CD14-positive monocyte (primary cell): ENCODE measurements at regions not wholly inside any gene's neighbourhood (a gene's known extent, or its start where the extent isn't known, plus 50 kb on each side); places are given as distances from the start of the nearest gene placed in this dataset.
A peak's percentile ranks its signal among the peaks of the same experiment; 100 is the strongest.

Experiments
- DNase-seq, 3 donors: peaks; one replicate each; pipeline ENCODE4 v3.0.0-alpha.2; 2011 to 2022
- H2AFZ ChIP-seq: 2 replicates; pipeline ENCODE4 v1.6.0; 2012; ENCODE audit warnings: mild to moderate bottlenecking, low read depth, low read length, inconsistent platforms; ENCODE audit not compliant: insufficient read depth, poor library complexity, severe bottlenecking
- H3K27ac ChIP-seq, 2 donors: 1 replicate in 1 of 2; 2 replicates in 1 of 2; pipeline ENCODE4 v1.5.1; 2012 to 2013; ENCODE audit warnings: low read length in 2 of 2, control low read depth in 1 of 2, inconsistent platforms in 1 of 2, low read depth in 1 of 2, mild to moderate bottlenecking in 1 of 2
- H3K27me3 ChIP-seq, 2 donors: one replicate each; pipeline versions ENCODE4 v1.6.0 to v1.6.1; 2011 to 2013; ENCODE audit warnings: low read length in 2 of 2; ENCODE audit not compliant: control insufficient read depth in 2 of 2, insufficient read depth in 2 of 2
- H3K36me3 ChIP-seq, 2 donors: replicated peaks in 1 of 2; 1 replicate in 1 of 2; 2 replicates in 1 of 2; pipeline versions ENCODE4 v1.5.1 to v1.6.1; 2012 to 2013; ENCODE audit warnings: low read length in 2 of 2, control low read depth in 1 of 2, inconsistent platforms in 1 of 2, mild to moderate bottlenecking in 1 of 2; ENCODE audit not compliant: insufficient read depth in 2 of 2, control insufficient read depth in 1 of 2
- H3K4me1 ChIP-seq, 2 donors: 1 replicate in 1 of 2; 2 replicates in 1 of 2; pipeline versions ENCODE4 v1.5.1 to v1.6.1; 2012 to 2013; ENCODE audit warnings: low read length in 2 of 2, control low read depth in 1 of 2, inconsistent platforms in 1 of 2, mild to moderate bottlenecking in 1 of 2, moderate library complexity in 1 of 2; ENCODE audit not compliant: insufficient read depth in 2 of 2, control insufficient read depth in 1 of 2
- H3K4me2 ChIP-seq: replicated peaks from 2 replicates; pipeline ENCODE3; 2012; ENCODE audit warnings: low read length, moderate library complexity, mild to moderate bottlenecking; ENCODE audit not compliant: poor library complexity, severe bottlenecking; ENCODE audit errors: extremely low read depth
- H3K4me3 ChIP-seq, 3 experiments: fragments of 200-600 bp in 1 of 3; sonication (generic) in 1 of 3; replicated peaks in 1 of 3; 1 replicate in 2 of 3; 2 replicates in 1 of 3; pipeline ENCODE4 v1.5.1; 2011 to 2013; ENCODE audit warnings: low read length in 3 of 3, mild to moderate bottlenecking in 3 of 3, control low read depth in 2 of 3, low read depth in 2 of 3, inconsistent platforms in 1 of 3, moderate library complexity in 1 of 3
- H3K79me2 ChIP-seq: 2 replicates; pipeline ENCODE4 v1.6.0; 2012; ENCODE audit warnings: mild to moderate bottlenecking, control low read depth, inconsistent platforms, low read length, moderate library complexity; ENCODE audit not compliant: insufficient read depth
- H3K9ac ChIP-seq: 2 replicates; pipeline ENCODE4 v1.6.0; 2017; ENCODE audit warnings: low read length, mild to moderate bottlenecking; ENCODE audit not compliant: insufficient read depth, poor library complexity, severe bottlenecking
- H3K9me3 ChIP-seq, 2 donors: replicated peaks in 1 of 2; 1 replicate in 1 of 2; 2 replicates in 1 of 2; pipeline versions ENCODE4 v1.5.1 to v1.6.1; 2012 to 2013; ENCODE audit warnings: low read length in 2 of 2, control low read depth in 1 of 2; ENCODE audit not compliant: control insufficient read depth in 1 of 2, insufficient read depth in 1 of 2
- H4K20me1 ChIP-seq: 2 replicates; pipeline ENCODE4 v1.6.0; 2012; ENCODE audit warnings: mild to moderate bottlenecking, low read length, control low read depth, moderate library complexity; ENCODE audit not compliant: insufficient read depth
- H3K27ac Mint-ChIP-seq, 7 donors: one replicate each; pipeline ENCODE4 v1.8.0; 2020; ENCODE audit warnings: mild to moderate bottlenecking in 7 of 7, mixed read lengths in 7 of 7, moderate library complexity in 6 of 7, inconsistent platforms in 2 of 7
- H3K27me3 Mint-ChIP-seq, 3 donors: one replicate each; pipeline ENCODE4 v1.8.0; 2021 to 2022; ENCODE audit warnings: low read depth in 3 of 3, mild to moderate bottlenecking in 3 of 3, mixed read lengths in 3 of 3, moderate library complexity in 3 of 3, inconsistent platforms in 1 of 3
- H3K36me3 Mint-ChIP-seq, 2 donors: one replicate each; pipeline ENCODE4 v1.8.0; 2020; ENCODE audit warnings: mixed read lengths in 2 of 2, inconsistent platforms in 1 of 2, mild to moderate bottlenecking in 1 of 2
- H3K4me1 Mint-ChIP-seq: one replicate; pipeline ENCODE4 v1.8.0; 2020; ENCODE audit warnings: mild to moderate bottlenecking, mixed read lengths
- H3K4me3 Mint-ChIP-seq, 2 donors: one replicate each; pipeline ENCODE4 v1.8.0; 2020; ENCODE audit warnings: mild to moderate bottlenecking in 2 of 2, mixed read lengths in 2 of 2, moderate library complexity in 1 of 2
- H3K9me3 Mint-ChIP-seq, 7 donors: one replicate each; pipeline ENCODE4 v1.8.0; 2020 to 2022; ENCODE audit warnings: mixed read lengths in 7 of 7, mild to moderate bottlenecking in 6 of 7, moderate library complexity in 6 of 7, inconsistent platforms in 2 of 7
- WGBS: methylation state at CpG from one replicate; pipeline ENCODE4 v1.1.5; 2013; ENCODE audit warnings: missing lambda C conversion rate; ENCODE audit not compliant: insufficient coverage; 5-methylcytosine and 5-hydroxymethylcytosine counted together
- intact Hi-C, 2 donors: fragments of 100-400 bp; cut with micrococcal nuclease; formaldehyde crosslinking; loops; one replicate each; pipeline versions ENCODE4 v1.15.0 to v1.15.1; 2023
- TF ChIP-seq, protein P1 (sequence below): fragments of 200-600 bp; IDR thresholded peaks from one replicate; pipeline ENCODE4 v1.8.0; 2022; ENCODE audit warnings: antibody characterized with exemption, mild to moderate bottlenecking

DNA sequence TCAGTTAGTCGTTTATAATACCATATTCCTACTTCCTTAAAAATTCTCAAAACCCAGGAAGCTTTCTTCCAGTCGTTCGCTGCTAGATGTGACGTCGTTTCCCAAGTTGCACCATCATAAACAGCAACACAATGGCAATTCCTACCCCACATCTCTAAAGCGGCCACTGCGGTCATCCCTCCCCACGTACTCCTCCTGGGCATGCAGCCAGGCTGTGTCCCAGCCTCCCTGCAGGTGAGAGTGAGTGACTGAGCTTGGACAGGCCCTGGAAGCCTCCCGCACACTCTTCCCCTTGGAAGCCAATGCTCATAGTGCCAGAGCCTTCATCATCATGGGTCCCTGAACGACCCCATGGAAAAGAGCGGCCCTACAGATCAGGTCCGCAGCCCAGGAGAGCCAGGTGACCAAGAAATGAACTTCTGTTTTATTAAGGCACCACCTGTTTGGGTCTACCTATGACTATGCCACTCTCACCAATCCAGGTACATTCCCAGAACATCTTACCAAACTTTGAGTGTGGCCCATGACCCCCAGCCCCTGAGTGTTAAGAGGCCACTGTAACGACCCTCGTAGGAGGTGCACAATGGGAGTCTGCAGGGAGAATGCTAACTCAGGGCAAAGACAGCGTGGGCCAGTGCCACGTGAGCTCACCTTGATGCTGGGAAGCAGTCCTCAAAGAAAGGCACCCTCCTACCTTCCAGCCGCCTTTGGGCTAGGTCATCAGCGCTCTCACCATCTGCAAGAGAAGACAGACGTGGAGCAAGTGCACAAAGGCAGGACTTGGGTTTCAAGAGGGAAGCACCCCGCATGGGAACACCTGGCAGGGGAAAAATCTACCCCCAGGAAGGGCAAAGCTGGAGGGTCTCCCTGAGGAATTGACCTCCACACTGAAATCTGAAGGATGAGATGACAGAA lies 74.7 kb upstream of the RAB6C start:
- Mint-ChIP-seq H3K4me3 (peak overlapping the region in 1 of 2 donors; percentile 10), H3K9me3 (peaks cover 0 to 1% (median 0%) of the 10 kb centered on the region in 7 donors), H3K27me3 (peaks cover 2 to 5% (median 5%) of the 10 kb centered on the region in 3 donors), H3K36me3 (no peaks in the 10 kb centered on the region), H3K4me1 (no peaks in the 10 kb centered on the region), H3K27ac (no peak overlapping the region)
- 76% methylated on average over 17 of the region's 20 CpGs for WGBS
- no peaks in the 10 kb centered on the region for H3K79me2 ChIP-seq
- no peaks in the 10 kb centered on the region for H3K27me3 ChIP-seq
- no peak overlapping the region for H3K9ac ChIP-seq
- H3K27ac ChIP-seq, result no peak overlapping the region
- H2AFZ ChIP-seq, result no peak overlapping the region
- H3K4me2 ChIP-seq, result no peak overlapping the region
- no peak overlapping the region for H3K4me3 ChIP-seq
- DNase-seq, result no peak
- no peaks in the 10 kb centered on the region for H3K9me3 ChIP-seq
- intact Hi-C loops, result no loop called here
- H3K4me1 ChIP-seq, result no peaks in the 10 kb centered on the region
- TF ChIP-seq, protein P1, sequence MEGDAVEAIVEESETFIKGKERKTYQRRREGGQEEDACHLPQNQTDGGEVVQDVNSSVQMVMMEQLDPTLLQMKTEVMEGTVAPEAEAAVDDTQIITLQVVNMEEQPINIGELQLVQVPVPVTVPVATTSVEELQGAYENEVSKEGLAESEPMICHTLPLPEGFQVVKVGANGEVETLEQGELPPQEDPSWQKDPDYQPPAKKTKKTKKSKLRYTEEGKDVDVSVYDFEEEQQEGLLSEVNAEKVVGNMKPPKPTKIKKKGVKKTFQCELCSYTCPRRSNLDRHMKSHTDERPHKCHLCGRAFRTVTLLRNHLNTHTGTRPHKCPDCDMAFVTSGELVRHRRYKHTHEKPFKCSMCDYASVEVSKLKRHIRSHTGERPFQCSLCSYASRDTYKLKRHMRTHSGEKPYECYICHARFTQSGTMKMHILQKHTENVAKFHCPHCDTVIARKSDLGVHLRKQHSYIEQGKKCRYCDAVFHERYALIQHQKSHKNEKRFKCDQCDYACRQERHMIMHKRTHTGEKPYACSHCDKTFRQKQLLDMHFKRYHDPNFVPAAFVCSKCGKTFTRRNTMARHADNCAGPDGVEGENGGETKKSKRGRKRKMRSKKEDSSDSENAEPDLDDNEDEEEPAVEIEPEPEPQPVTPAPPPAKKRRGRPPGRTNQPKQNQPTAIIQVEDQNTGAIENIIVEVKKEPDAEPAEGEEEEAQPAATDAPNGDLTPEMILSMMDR, result no peak
- H4K20me1 ChIP-seq, result no peaks in the 10 kb centered on the region
- no peaks in the 10 kb centered on the region for H3K36me3 ChIP-seq

DNA sequence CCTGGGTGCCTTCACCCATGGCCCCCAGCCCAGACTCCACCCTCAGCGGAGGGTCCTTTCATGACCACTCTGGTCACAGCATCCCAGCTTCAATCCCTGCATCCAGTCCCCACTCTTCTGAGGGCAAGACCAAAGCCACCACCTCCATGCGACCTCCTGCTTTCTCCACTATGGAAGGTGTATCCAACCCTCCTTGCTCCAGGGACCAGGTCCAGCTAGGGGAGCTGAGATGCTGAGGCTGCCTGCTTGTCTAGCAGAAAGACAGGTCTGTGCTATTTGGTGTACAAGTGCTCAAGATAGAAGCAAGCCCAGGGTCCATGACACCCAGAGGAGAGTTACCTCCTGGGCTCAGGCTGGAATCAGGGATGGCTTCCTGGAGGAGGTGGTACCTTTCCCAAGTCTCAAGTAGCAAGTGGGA lies 73.8 kb upstream of the RAB6C start:
- no peaks in the 10 kb centered on the region for H3K4me1 ChIP-seq
- Mint-ChIP-seq H3K27me3 (peaks cover 2 to 5% (median 2%) of the 10 kb centered on the region in 3 donors), H3K36me3 (no peaks in the 10 kb centered on the region), H3K9me3 (peaks cover 0 to 1% (median 0%) of the 10 kb centered on the region in 7 donors), H3K4me3 (no peak overlapping the region), H3K27ac (no peak overlapping the region), H3K4me1 (no peaks in the 10 kb centered on the region)
- no peak overlapping the region for H3K27ac ChIP-seq
- no peaks in the 10 kb centered on the region for H3K79me2 ChIP-seq
- no peaks in the 10 kb centered on the region for H3K36me3 ChIP-seq
- no peaks in the 10 kb centered on the region for H3K27me3 ChIP-seq
- H3K9me3 ChIP-seq, result no peaks in the 10 kb centered on the region
- no peak overlapping the region for H3K4me3 ChIP-seq
- TF ChIP-seq, protein P1, result no peak
- intact Hi-C loops, result no loop called here
- H3K4me2 ChIP-seq, result no peak overlapping the region
- H4K20me1 ChIP-seq, result no peaks in the 10 kb centered on the region
- 100% methylated on average over 1 of the region's 2 CpGs for WGBS
- H3K9ac ChIP-seq, result no peak overlapping the region
- H2AFZ ChIP-seq, result no peak overlapping the region
- DNase-seq, result no peak
